HCT116 (cell line): ENCODE measurements at regions not wholly inside any gene's neighbourhood (a gene's known extent, or its start where the extent isn't known, plus 50 kb on each side); places are given as distances from the start of the nearest gene placed in this dataset.
"Not testable (repeated sequence)": the region's sequence is repeated elsewhere in the genome, so short reads cannot be mapped to it uniquely, and the experiment has no call there.

Experiments
- ATAC-seq: fragments of 200-7000 bp; cut with Tn5 transposase; 2 replicates; pipeline ENCODE4 v1.9.1; 2020; ENCODE audit warnings: mild to moderate bottlenecking, moderate library complexity
- BruUV-seq: library from RNA; stranded (reverse); fragments of 400-500 nt; replicated peaks from 2 replicates; lab custom pipeline; 2021; lab: Mats Ljungman, UMichigan
- CTCF ChIA-PET: fragments of 300-600 bp; sonication (Branson Sonifier 250); formaldehyde crosslinking; loops from one replicate; lab custom pipeline; 2021; ENCODE audit warnings: antibody characterized with exemption; lab: Charles Lee
- POLR2A ChIA-PET: fragments of 300-600, 350-600 bp; sonication (Branson Sonifier 250); formaldehyde crosslinking; loops from one replicate; lab custom pipeline; 2021; ENCODE audit warnings: antibody characterized with exemption; lab: Charles Lee
- RAD21 ChIA-PET, 2 experiments: fragments of 300-600 bp; sonication (Branson Sonifier 250); formaldehyde crosslinking; loops; one replicate each; lab custom pipeline; 2023; ENCODE audit warnings: low total read pairs in 2 of 2; ENCODE audit not compliant: uncharacterized antibody in 2 of 2, unreplicated experiment in 2 of 2, low non-redundant PET in 1 of 2; lab: Charles Lee
- DNase-seq: peaks from one replicate; pipeline ENCODE4 v3.0.0-alpha.2; 2010; ENCODE audit warnings: low read depth, low spot score
- H2AFZ ChIP-seq: fragments of 200-600 bp; shearing (Covaris generic), sonication (generic); 2 replicates; pipeline ENCODE4 v1.6.1; 2017; ENCODE audit warnings: low read depth, mixed run types, mixed read lengths, antibody characterized with exemption, low read length; ENCODE audit not compliant: poor library complexity, severe bottlenecking
- H3K27ac ChIP-seq: 2 replicates; pipeline ENCODE4 v1.5.1; 2012; ENCODE audit warnings: low read depth, low read length
- H3K27me3 ChIP-seq: fragments of 200-600 bp; sonication (generic); 2 replicates; pipeline ENCODE4 v1.6.1; 2016; ENCODE audit warnings: mixed run types, low read length, mixed read lengths; ENCODE audit not compliant: insufficient read depth
- H3K36me3 ChIP-seq, 2 experiments: fragments of 200-500 bp in 1 of 2; fragments of 200-600 bp in 1 of 2; sonication (Bioruptor generic) in 1 of 2; sonication (generic) in 1 of 2; 2 replicates each; pipeline versions ENCODE4 v1.5.1 to v1.6.1; 2014 to 2016; ENCODE audit warnings: low read length in 2 of 2, inconsistent platforms in 1 of 2, mixed read lengths in 1 of 2, mixed run types in 1 of 2; ENCODE audit not compliant: insufficient read depth in 2 of 2, control insufficient read depth in 1 of 2
- H3K4me1 ChIP-seq, 2 experiments: fragments of 200-600 bp in 1 of 2; sonication (generic) in 1 of 2; 2 replicates each; pipeline versions ENCODE4 v1.5.1 to v1.6.1; 2012 to 2017; ENCODE audit warnings: low read length in 2 of 2, inconsistent platforms in 1 of 2, mild to moderate bottlenecking in 1 of 2, mixed read lengths in 1 of 2, mixed run types in 1 of 2, moderate library complexity in 1 of 2; ENCODE audit not compliant: insufficient read depth in 2 of 2, control insufficient read depth in 1 of 2
- H3K4me2 ChIP-seq: fragments of 200-600 bp; sonication (generic); 2 replicates; pipeline ENCODE4 v1.6.1; 2017; ENCODE audit warnings: mixed run types, low read length, mixed read lengths
- H3K4me3 ChIP-seq, 2 experiments: fragments of 200-600 bp in 1 of 2; sonication (generic) in 1 of 2; replicated peaks in 1 of 2; 2 replicates each; pipeline ENCODE4 v1.5.1; 2011 to 2016; ENCODE audit warnings: low read length in 2 of 2, control low read depth in 1 of 2, low read depth in 1 of 2, mild to moderate bottlenecking in 1 of 2, mixed read lengths in 1 of 2, mixed run types in 1 of 2
- H3K79me2 ChIP-seq: fragments of 200-600 bp; sonication (generic); 2 replicates; pipeline ENCODE4 v1.6.1; 2017; ENCODE audit warnings: mild to moderate bottlenecking, mixed run types, low read length, moderate library complexity, mixed read lengths; ENCODE audit not compliant: insufficient read depth
- H3K9ac ChIP-seq: fragments of 200-600 bp; sonication (generic); 2 replicates; pipeline ENCODE4 v1.6.1; 2016; ENCODE audit warnings: low read length, mixed read lengths
- H3K9me2 ChIP-seq: fragments of 200-600 bp; sonication (generic), shearing (Covaris generic); 2 replicates; pipeline ENCODE4 v1.6.1; 2017; ENCODE audit warnings: mixed run types, mild to moderate bottlenecking, moderate library complexity; ENCODE audit not compliant: insufficient read depth
- H3K9me3 ChIP-seq, 2 experiments: fragments of 200-500 bp in 1 of 2; fragments of 200-600 bp in 1 of 2; sonication (Bioruptor generic) in 1 of 2; sonication (generic) in 1 of 2; 2 replicates each; pipeline ENCODE4 v1.6.1; 2014 to 2017; ENCODE audit warnings: low read length in 2 of 2, mixed read lengths in 2 of 2, inconsistent platforms in 1 of 2, low read depth in 1 of 2, mild to moderate bottlenecking in 1 of 2, mixed run types in 1 of 2, moderate library complexity in 1 of 2; ENCODE audit not compliant: control insufficient read depth in 1 of 2, insufficient read depth in 1 of 2
- H4K20me1 ChIP-seq: fragments of 200-600 bp; sonication (generic), shearing (Covaris generic); 2 replicates; pipeline ENCODE4 v1.6.1; 2017; ENCODE audit warnings: mixed run types, mild to moderate bottlenecking, moderate library complexity; ENCODE audit not compliant: insufficient read depth
- EGR1 ChIP-seq: IDR thresholded peaks from 2 replicates; pipeline ENCODE4 v1.6.1; 2012; ENCODE audit warnings: low read depth
- POLR2AphosphoS5 ChIP-seq: IDR thresholded peaks from 2 replicates; pipeline ENCODE4 v1.6.1; 2011; ENCODE audit warnings: mild to moderate bottlenecking, low read depth, low read length, moderate library complexity
- ZNF274 ChIP-seq: fragments of 200-500 bp; sonication (Bioruptor generic); IDR thresholded peaks from 2 replicates; pipeline ENCODE4 v1.6.1; 2014; ENCODE audit warnings: mild to moderate bottlenecking, low read depth, low read length, inconsistent platforms
- intact Hi-C: fragments of 100-400 bp; cut with micrococcal nuclease; formaldehyde crosslinking; loops from 2 replicates; pipeline ENCODE4 v1.10.0; 2022

DNA sequence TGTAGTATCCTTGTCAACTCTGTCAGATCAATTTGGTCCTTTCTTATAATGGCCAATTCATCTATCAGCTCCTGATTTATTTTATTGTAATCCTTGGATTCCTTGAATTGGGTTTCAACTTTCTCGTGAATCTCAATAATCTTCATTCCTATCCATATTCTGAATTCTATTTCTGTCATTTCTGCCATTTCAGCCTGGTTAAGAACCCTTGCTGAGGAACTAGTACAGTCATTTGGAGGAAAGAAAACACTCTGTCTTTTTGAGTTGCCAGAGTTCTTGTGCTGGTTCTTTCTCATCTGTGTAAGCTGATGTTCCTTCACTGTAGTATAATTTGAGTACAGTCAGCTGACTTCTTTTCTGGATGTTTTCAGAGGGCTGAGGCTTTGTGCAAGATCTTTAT lies 84.5 kb downstream of the CETN3 start:
- no TSS peak for BruUV-seq
- intact Hi-C loops = no loop called here

DNA sequence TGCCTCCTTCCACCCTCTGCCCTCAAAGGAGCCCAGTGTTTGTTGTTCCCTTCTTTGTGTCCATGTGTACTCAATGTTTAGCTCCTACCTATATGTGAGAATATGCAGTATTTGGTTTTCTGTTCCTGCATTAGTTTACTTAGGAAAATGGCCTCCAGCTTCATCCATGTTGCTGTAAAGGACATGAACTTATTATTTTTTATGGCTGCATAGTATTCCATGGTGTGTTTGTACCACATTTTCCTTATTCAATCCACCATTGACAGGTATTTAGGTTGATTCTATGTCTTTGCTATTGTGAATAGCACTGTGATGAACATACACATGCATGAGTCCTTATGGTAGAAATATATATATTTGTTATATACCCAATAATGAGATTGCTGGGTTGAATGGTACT lies 89.2 kb downstream of the CETN3 start:
- not testable (repeated sequence) for DNase-seq, H3K36me3 ChIP-seq

More for the DNA sequence above, 84.5 kb downstream of the CETN3 start:
- no peak overlapping the region for H2AFZ ChIP-seq
- RAD21 ChIA-PET = no interaction called here
- no peaks in the 10 kb centered on the region for H3K79me2 ChIP-seq
- no peak overlapping the region for H3K9ac ChIP-seq
- H3K4me3 ChIP-seq = no peak overlapping the region
- no peak for TF ChIP-seq POLR2AphosphoS5
- no peaks in the 10 kb centered on the region for H3K36me3 ChIP-seq
- peaks cover 6% of the 10 kb centered on the region; the same call in 1 of the 2 replicates for H3K9me2 ChIP-seq
- no peak overlapping the region for H3K27ac ChIP-seq
- DNase-seq (no peak), ATAC-seq (no peak)
- no peak overlapping the region for H3K4me2 ChIP-seq
- POLR2A ChIA-PET = no interaction called here
- H3K4me1 ChIP-seq = no peaks in the 10 kb centered on the region
- H4K20me1 ChIP-seq = no peaks in the 10 kb centered on the region
- no peaks in the 10 kb centered on the region for H3K27me3 ChIP-seq
- CTCF ChIA-PET = no interaction called here
- no peaks in the 10 kb centered on the region for H3K9me3 ChIP-seq

DNA sequence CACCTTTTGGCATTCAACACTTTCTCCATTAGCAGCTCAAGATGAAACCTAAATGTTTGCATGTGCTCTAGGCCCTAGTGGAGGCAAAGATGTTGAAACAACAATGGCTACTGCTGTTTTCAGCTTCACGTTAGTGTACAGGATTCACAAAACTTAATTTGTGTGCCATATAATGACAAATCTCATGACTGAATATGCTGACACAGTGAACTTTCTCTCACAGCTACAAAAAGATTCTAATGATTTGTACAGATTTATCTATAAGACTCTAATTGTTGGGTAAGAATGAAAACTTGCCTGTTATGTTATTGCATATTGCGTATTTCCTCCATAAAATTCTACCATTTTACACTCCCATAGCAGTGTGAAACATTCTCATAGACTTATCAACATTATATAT lies 97.5 kb downstream of the CETN3 start:
- H3K9ac ChIP-seq = no peak overlapping the region
- H3K4me3 ChIP-seq = no peak overlapping the region
- H3K27me3 ChIP-seq = no peaks in the 10 kb centered on the region
- DNase-seq (no peak), ATAC-seq (no peak)
- ChIA-PET RAD21 (no interaction called here), CTCF (no interaction called here), POLR2A (no interaction called here)
- no peaks in the 10 kb centered on the region; the same call in 1 of the 2 replicates for H4K20me1 ChIP-seq
- intact Hi-C loops = no loop called here
- H3K79me2 ChIP-seq = no peaks in the 10 kb centered on the region
- no peak overlapping the region for H2AFZ ChIP-seq
- BruUV-seq = no TSS peak
- no peak overlapping the region for H3K27ac ChIP-seq
- H3K4me2 ChIP-seq = no peak overlapping the region
- no peak for TF ChIP-seq EGR1
- no peak for TF ChIP-seq ZNF274
- H3K9me3 ChIP-seq = no peaks in the 10 kb centered on the region
- no peaks in the 10 kb centered on the region for H3K36me3 ChIP-seq
- no peaks in the 10 kb centered on the region for H3K4me1 ChIP-seq
- H3K9me2 ChIP-seq = no peaks in the 10 kb centered on the region

More for the DNA sequence above, 89.2 kb downstream of the CETN3 start:
- H4K20me1 ChIP-seq, ATAC-seq, BruUV-seq, H3K79me2 ChIP-seq, H3K4me3 ChIP-seq, H3K27me3 ChIP-seq, CTCF ChIA-PET, H3K27ac ChIP-seq, H3K9ac ChIP-seq, POLR2A ChIA-PET, H3K4me2 ChIP-seq, H3K9me2 ChIP-seq, H2AFZ ChIP-seq, H3K9me3 ChIP-seq, RAD21 ChIA-PET, intact Hi-C loops, H3K4me1 ChIP-seq: not testable (repeated sequence)
